GM21423 (cell line): ENCODE measurements at regions not wholly inside any gene's neighbourhood (a gene's known extent, or its start where the extent isn't known, plus 50 kb on each side); places are given as distances from the start of the nearest gene placed in this dataset.

ENCODE experiments used
- ATAC-seq: cut with Tn5 transposase; IDR thresholded peaks from one replicate; pipeline ENCODE4 v1.9.1; 2021; ENCODE audit warnings: mild to moderate bottlenecking, moderate library complexity; ENCODE audit not compliant: unreplicated experiment

- ATAC-seq = no peak
Measured at GRCh38 chr5:18027241-18027867, 393.1 kb downstream of the TAF11L14 start.

GRCh38 chr5:18028036-18028435, 393.8 kb downstream of the TAF11L14 start:
- no peak for ATAC-seq

GRCh38 chr5:18032744-18033143, 398.5 kb downstream of the TAF11L14 start:
- no peak for ATAC-seq

GRCh38 chr5:18036531-18036930, 402.3 kb downstream of the TAF11L14 start:
- no peak for ATAC-seq

- no peak for ATAC-seq
Measured at GRCh38 chr5:18037718-18038117, 403.5 kb downstream of the TAF11L14 start.

- ATAC-seq = no peak
Measured at GRCh38 chr5:18043344-18043743, 409.1 kb downstream of the TAF11L14 start.

GRCh38 chr5:18048449-18048848, 414.2 kb downstream of the TAF11L14 start:
- ATAC-seq = no peak

GRCh38 chr5:18050345-18050744, 416.1 kb downstream of the TAF11L14 start:
- ATAC-seq = no peak

GRCh38 chr5:18050776-18051175, 416.5 kb downstream of the TAF11L14 start:
- ATAC-seq = no peak

- ATAC-seq = no peak
Measured at GRCh38 chr5:18051953-18052352, 417.7 kb downstream of the TAF11L14 start.

GRCh38 chr5:18052569-18052968, 418.3 kb downstream of the TAF11L14 start:
- ATAC-seq = no peak

GRCh38 chr5:18057725-18058124, 423.5 kb downstream of the TAF11L14 start:
- no peak for ATAC-seq

- ATAC-seq = no peak
Measured at GRCh38 chr5:18067615-18068014, 433.4 kb downstream of the TAF11L14 start.

- no peak for ATAC-seq
Measured at GRCh38 chr5:18068826-18069225, 434.6 kb downstream of the TAF11L14 start.

GRCh38 chr5:18069790-18070189, 435.5 kb downstream of the TAF11L14 start:
- no peak for ATAC-seq

GRCh38 chr5:18072600-18072999, 438.3 kb downstream of the TAF11L14 start:
- ATAC-seq = no peak

- ATAC-seq = no peak
Measured at GRCh38 chr5:18074961-18075360, 440.7 kb downstream of the TAF11L14 start.

GRCh38 chr5:18078157-18078556, 443.9 kb downstream of the TAF11L14 start:
- ATAC-seq = no peak

- ATAC-seq = no peak
Measured at GRCh38 chr5:18079831-18080230, 445.6 kb downstream of the TAF11L14 start.

GRCh38 chr5:18088020-18088579, 453.8 kb downstream of the TAF11L14 start:
- ATAC-seq = no peak

GRCh38 chr5:18090177-18090576, 455.9 kb downstream of the TAF11L14 start:
- ATAC-seq = no peak

- ATAC-seq = no peak
Measured at GRCh38 chr5:18091142-18091541, 456.9 kb downstream of the TAF11L14 start.

GRCh38 chr5:18091758-18092157, 457.5 kb downstream of the TAF11L14 start:
- no peak for ATAC-seq
